Gastroesophageal sphincter (tissue), 3 donors: ENCODE measurements at regions not wholly inside any gene's neighbourhood (a gene's known extent, or its start where the extent isn't known, plus 50 kb on each side); places are given as distances from the start of the nearest gene placed in this dataset.

Experiments
- EP300 ChIP-seq: sonication (generic); formaldehyde crosslinking; IDR thresholded peaks from one replicate; pipeline ENCODE4 v1.6.1; 2017; ENCODE audit warnings: antibody characterized with exemption, mild to moderate bottlenecking
- POLR2A ChIP-seq, 2 donors: fragments of 450-650 bp; IDR thresholded peaks; one replicate each; pipeline ENCODE4 v1.6.1; 2017; ENCODE audit warnings: antibody characterized with exemption in 2 of 2, mild to moderate bottlenecking in 2 of 2, moderate library complexity in 1 of 2
- POLR2AphosphoS5 ChIP-seq: sonication (generic); formaldehyde crosslinking; IDR thresholded peaks from one replicate; pipeline ENCODE4 v1.6.1; 2017; ENCODE audit warnings: antibody characterized with exemption
- TF ChIP-seq, protein P1 (sequence below), 4 experiments: fragments of 200-600 bp in 2 of 4; fragments of 450-650 bp in 2 of 4; sonication (generic) in 1 of 4; IDR thresholded peaks; one replicate each; pipeline ENCODE4 v1.5.1; 2017 to 2019; ENCODE audit warnings: antibody characterized with exemption in 4 of 4, mild to moderate bottlenecking in 2 of 4, moderate library complexity in 2 of 4

- TF ChIP-seq, protein P1, sequence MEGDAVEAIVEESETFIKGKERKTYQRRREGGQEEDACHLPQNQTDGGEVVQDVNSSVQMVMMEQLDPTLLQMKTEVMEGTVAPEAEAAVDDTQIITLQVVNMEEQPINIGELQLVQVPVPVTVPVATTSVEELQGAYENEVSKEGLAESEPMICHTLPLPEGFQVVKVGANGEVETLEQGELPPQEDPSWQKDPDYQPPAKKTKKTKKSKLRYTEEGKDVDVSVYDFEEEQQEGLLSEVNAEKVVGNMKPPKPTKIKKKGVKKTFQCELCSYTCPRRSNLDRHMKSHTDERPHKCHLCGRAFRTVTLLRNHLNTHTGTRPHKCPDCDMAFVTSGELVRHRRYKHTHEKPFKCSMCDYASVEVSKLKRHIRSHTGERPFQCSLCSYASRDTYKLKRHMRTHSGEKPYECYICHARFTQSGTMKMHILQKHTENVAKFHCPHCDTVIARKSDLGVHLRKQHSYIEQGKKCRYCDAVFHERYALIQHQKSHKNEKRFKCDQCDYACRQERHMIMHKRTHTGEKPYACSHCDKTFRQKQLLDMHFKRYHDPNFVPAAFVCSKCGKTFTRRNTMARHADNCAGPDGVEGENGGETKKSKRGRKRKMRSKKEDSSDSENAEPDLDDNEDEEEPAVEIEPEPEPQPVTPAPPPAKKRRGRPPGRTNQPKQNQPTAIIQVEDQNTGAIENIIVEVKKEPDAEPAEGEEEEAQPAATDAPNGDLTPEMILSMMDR (IDR thresholded peaks at IDR 0.05) = no peak
- TF ChIP-seq POLR2A (IDR thresholded peaks at IDR 0.05) (no peak), POLR2AphosphoS5 (no peak), EP300 (no peak)
Measured at GRCh38 chr12:18828483-18828882, 90.6 kb downstream of the CAPZA3 start.
